ENCODE measurements at regions not wholly inside any gene's neighbourhood (a gene's known extent, or its start where the extent isn't known, plus 50 kb on each side); places are given as distances from the start of the nearest gene placed in this dataset.

DNA sequence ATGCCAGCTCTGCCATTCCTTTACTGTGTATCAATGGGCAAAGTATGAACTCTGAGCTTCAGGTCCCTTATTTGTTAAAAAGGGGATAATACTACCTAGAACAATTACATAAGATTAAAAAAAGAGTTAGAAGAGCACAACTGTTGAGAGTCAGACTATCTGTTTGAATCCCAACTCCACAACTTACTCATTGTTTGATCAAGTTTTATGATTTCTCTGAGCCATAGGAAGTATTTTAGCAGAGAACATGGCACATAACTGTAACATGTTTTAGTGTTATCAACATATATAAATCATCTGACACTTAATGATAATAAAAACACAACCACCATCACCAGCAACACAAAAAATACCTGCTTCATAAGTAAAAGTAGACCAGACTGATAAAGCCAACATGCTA, 421.3 kb downstream of the ZFHX3 start:
- TF ChIP-seq, protein P1, sequence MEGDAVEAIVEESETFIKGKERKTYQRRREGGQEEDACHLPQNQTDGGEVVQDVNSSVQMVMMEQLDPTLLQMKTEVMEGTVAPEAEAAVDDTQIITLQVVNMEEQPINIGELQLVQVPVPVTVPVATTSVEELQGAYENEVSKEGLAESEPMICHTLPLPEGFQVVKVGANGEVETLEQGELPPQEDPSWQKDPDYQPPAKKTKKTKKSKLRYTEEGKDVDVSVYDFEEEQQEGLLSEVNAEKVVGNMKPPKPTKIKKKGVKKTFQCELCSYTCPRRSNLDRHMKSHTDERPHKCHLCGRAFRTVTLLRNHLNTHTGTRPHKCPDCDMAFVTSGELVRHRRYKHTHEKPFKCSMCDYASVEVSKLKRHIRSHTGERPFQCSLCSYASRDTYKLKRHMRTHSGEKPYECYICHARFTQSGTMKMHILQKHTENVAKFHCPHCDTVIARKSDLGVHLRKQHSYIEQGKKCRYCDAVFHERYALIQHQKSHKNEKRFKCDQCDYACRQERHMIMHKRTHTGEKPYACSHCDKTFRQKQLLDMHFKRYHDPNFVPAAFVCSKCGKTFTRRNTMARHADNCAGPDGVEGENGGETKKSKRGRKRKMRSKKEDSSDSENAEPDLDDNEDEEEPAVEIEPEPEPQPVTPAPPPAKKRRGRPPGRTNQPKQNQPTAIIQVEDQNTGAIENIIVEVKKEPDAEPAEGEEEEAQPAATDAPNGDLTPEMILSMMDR (IDR thresholded peaks at IDR 0.05; ENCODE audit: extremely low read depth, insufficient read depth, missing control alignments): no peak
- DNase-seq (ENCODE audit: low spot score): no peak
- in situ Hi-C loops (cut with MboI; ENCODE audit: low pct_unique_long_range_greater_than_20kb, low sequenced_read_pairs, unreplicated experiment): no loop called here

DNA sequence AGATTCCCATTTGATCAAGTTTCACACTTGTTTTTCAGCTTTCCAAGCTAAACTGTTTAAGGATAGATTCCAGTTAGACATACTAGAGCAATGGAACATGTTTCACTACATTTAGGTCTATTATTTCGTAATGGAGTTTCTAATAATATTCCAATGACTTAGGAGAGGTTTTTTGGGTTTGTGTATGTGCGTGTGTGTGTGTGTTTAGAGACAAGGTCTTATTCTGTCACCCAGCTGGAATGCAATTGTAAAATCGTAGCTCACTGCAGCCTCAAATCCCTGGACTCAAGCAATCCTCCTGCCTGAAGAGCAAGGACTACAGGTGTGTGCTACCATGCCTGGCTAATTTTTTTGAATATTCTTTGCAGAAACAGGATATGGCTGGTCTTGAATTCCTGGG, 426.3 kb downstream of the ZFHX3 start:
- TF ChIP-seq, protein P1 (IDR thresholded peaks at IDR 0.05; ENCODE audit: extremely low read depth, insufficient read depth, missing control alignments): no peak
- in situ Hi-C loops (cut with MboI; ENCODE audit: low pct_unique_long_range_greater_than_20kb, low sequenced_read_pairs, unreplicated experiment): no loop called here
- no peak for DNase-seq (ENCODE audit: low spot score)

DNA sequence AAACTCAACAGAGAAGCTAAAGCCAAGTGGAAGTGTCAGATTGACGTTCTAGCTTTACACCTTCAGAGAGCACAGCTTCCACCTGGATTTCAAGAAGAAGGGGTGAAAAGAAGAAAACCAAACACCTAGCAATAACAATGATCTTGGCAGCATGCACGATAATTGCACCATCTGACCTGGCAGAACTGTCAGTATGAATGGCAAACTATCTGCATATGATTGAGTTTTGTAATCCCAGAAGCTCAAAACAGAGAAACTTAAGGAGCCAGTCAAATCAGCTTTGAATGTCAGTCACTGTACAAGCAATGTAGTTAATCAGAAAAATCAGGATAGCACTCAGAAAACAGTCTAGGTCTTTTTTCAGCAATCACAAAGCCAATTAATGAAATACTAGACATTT, 427.1 kb downstream of the ZFHX3 start:
- TF ChIP-seq, protein P1 (IDR thresholded peaks at IDR 0.05; ENCODE audit: extremely low read depth, insufficient read depth, missing control alignments): no peak
- DNase-seq (ENCODE audit: low spot score): no peak
- in situ Hi-C loops (cut with MboI; ENCODE audit: low pct_unique_long_range_greater_than_20kb, low sequenced_read_pairs, unreplicated experiment): no loop called here

GRCh38 chr16:72620348-72620747, 427.6 kb downstream of the ZFHX3 start:
- TF ChIP-seq, protein P1 (IDR thresholded peaks at IDR 0.05; ENCODE audit: extremely low read depth, insufficient read depth, missing control alignments): no peak
- in situ Hi-C loops (cut with MboI; ENCODE audit: low pct_unique_long_range_greater_than_20kb, low sequenced_read_pairs, unreplicated experiment): no loop called here
- no peak for DNase-seq (ENCODE audit: low spot score)

GRCh38 chr16:72615856-72616255, 432.1 kb downstream of the ZFHX3 start:
- in situ Hi-C loops (cut with MboI; ENCODE audit: low pct_unique_long_range_greater_than_20kb, low sequenced_read_pairs, unreplicated experiment): no loop called here
- no peak for DNase-seq (ENCODE audit: low spot score)
- TF ChIP-seq, protein P1 (IDR thresholded peaks at IDR 0.05; ENCODE audit: extremely low read depth, insufficient read depth, missing control alignments): no peak

DNA sequence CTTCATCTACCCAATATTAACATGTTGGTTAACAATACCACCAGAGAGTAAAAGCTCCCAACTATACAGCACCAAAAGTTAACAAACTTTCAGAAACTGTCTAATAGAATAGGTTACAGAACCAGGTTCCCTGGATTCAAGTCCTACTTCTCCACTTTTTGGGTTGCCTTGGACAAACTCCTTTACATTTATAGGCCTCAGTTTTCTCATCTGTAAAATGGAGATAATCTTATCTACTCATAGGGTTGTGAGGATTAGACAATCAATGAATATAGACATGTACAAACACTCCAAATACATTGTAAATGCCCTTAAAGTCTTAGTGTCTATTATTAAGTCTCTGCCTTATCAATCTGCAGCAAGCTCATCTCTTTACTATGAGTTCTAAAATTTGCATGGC, 435.2 kb downstream of the ZFHX3 start:
- TF ChIP-seq, protein P1 (IDR thresholded peaks at IDR 0.05; ENCODE audit: extremely low read depth, insufficient read depth, missing control alignments): no peak
- in situ Hi-C loops (cut with MboI; ENCODE audit: low pct_unique_long_range_greater_than_20kb, low sequenced_read_pairs, unreplicated experiment): no loop called here
- DNase-seq (ENCODE audit: low spot score): no peak

- no peak for DNase-seq (ENCODE audit: low spot score)
- TF ChIP-seq, protein P1 (IDR thresholded peaks at IDR 0.05; ENCODE audit: extremely low read depth, insufficient read depth, missing control alignments): no peak
- in situ Hi-C loops (cut with MboI; ENCODE audit: low pct_unique_long_range_greater_than_20kb, low sequenced_read_pairs, unreplicated experiment): no loop called here
Measured at GRCh38 chr16:72612256-72612655, 435.7 kb downstream of the ZFHX3 start.

All from GM13977 (cell line).